ENCODE measurements at regions not wholly inside any gene's neighbourhood (a gene's known extent, or its start where the extent isn't known, plus 50 kb on each side); places are given as distances from the start of the nearest gene placed in this dataset.

- no peak for DNase-seq
- no peak overlapping the region for H2BK15ac ChIP-seq (ENCODE audit: low read depth, low read length)
- no peak overlapping the region; the same call in 1 of the 2 replicates for H3K18ac ChIP-seq (ENCODE audit: low read depth, low read length)
- peaks cover 2% of the 10 kb centered on the region; the same call in 1 of the 2 replicates for H3K4me1 ChIP-seq (ENCODE audit: control insufficient read depth, insufficient read depth, low read length)
- no TSS peak for BruUV-seq (replicated peaks)
- CTCF ChIA-PET, result no interaction called here
- H3K9me1 ChIP-seq (ENCODE audit: insufficient read depth, low read length), result 0 out of 2 replicates have a peak, but pooled peaks cover 3% of the 10 kb centered on the region
- no peak overlapping the region for H3K4me3 ChIP-seq (ENCODE audit: insufficient read depth, low read depth, low read length)
- TF ChIP-seq FOS (IDR thresholded peaks at IDR 0.05; ENCODE audit: low read depth, low read length) (no peak), CEBPB (IDR thresholded peaks at IDR 0.05; ENCODE audit: low read depth, low read length) (no peak), BHLHE40 (IDR thresholded peaks at IDR 0.05; ENCODE audit: low read depth, low read length) (no peak), MAFK (IDR thresholded peaks at IDR 0.05; ENCODE audit: low read depth, low read length) (no peak), NFE2L2 (IDR thresholded peaks at IDR 0.05; ENCODE audit: low read depth, low read length) (no peak), MAZ (IDR thresholded peaks at IDR 0.05; ENCODE audit: borderline replicate concordance, low read depth, low read length) (no peak), ELK1 (IDR thresholded peaks at IDR 0.05; ENCODE audit: borderline replicate concordance, low read depth, low read length) (no peak), SMC3 (IDR thresholded peaks at IDR 0.05; ENCODE audit: low read depth, low read length) (no peak), RFX5 (IDR thresholded peaks at IDR 0.05; ENCODE audit: low read depth, low read length) (no peak), CTCF (conservative IDR thresholded peaks at IDR 0.05; ENCODE audit: low read depth, low read length) (no peak), USF2 (IDR thresholded peaks at IDR 0.05; ENCODE audit: low read depth, low read length) (no peak), POLR2A (IDR thresholded peaks at IDR 0.05; ENCODE audit: low read depth, low read length) (no peak), RCOR1 (IDR thresholded peaks at IDR 0.05; ENCODE audit: insufficient replicate concordance, low read length) (no peak), MXI1 (IDR thresholded peaks at IDR 0.05; ENCODE audit: borderline replicate concordance, low read depth, low read length) (no peak), CHD1 (IDR thresholded peaks at IDR 0.05; ENCODE audit: low read depth, low read length) (no peak), RAD21 (IDR thresholded peaks at IDR 0.05; ENCODE audit: low read length) (no peak)
- H4K8ac ChIP-seq (ENCODE audit: low read depth in 2 of 2, low read length in 2 of 2), result 0 out of 4 replicates have a peak overlapping the region, but pooled peaks of 1 of the 2 experiments have one; percentile 18
- no peak overlapping the region for H3K9ac ChIP-seq (ENCODE audit: low read depth, low read length)
- peak overlapping the region; percentile 30; the same call in 1 of the 2 replicates for H2BK120ac ChIP-seq (ENCODE audit: low read depth, low read length)
- dilution Hi-C loops (cut with HindIII; ENCODE audit: low sequenced_read_pairs, unreplicated experiment) (no loop called here), intact Hi-C loops (cut with micrococcal nuclease) (no loop called here), in situ Hi-C loops (cut with MboI; ENCODE audit: low sequenced_read_pairs) (no loop called here)
- ATAC-seq (ENCODE audit: low read depth), result no peak
- no peaks in the 10 kb centered on the region for H3K27me3 ChIP-seq (ENCODE audit: control insufficient read depth, insufficient read depth, low read length)
- WGBS, 2 experiments (ENCODE audit: extremely low coverage in 2 of 2, insufficient read length in 1 of 2), result no CpG with 5 or more reads among the region's 5 CpGs
- H3K56ac ChIP-seq (ENCODE audit: extremely low read depth, insufficient read depth, low read length), result no peak overlapping the region
- H3K23ac ChIP-seq (ENCODE audit: low read depth, low read length), result peak overlapping the region; percentile 54
- H4K5ac ChIP-seq (ENCODE audit: low read depth, low read length), result no peak overlapping the region
- H2AK9ac ChIP-seq (replicated peaks; ENCODE audit: low read depth, low read length, poor library complexity), result no peak overlapping the region
- peak overlapping the region; percentile 60 for H2AFZ ChIP-seq (replicated peaks; ENCODE audit: low read length, poor library complexity)
- no peak overlapping the region for H2BK20ac ChIP-seq (ENCODE audit: low read depth, low read length)
- 0 out of 2 replicates have a peak overlapping the region, but pooled peaks have one; percentile 2 for H3K4ac ChIP-seq (ENCODE audit: low read depth, low read length)
- POLR2A ChIA-PET (ENCODE audit: unreplicated experiment), result no interaction called here
- H2BK5ac ChIP-seq (ENCODE audit: low read depth, low read length, poor library complexity, severe bottlenecking), result no peak overlapping the region
- no peak overlapping the region for H3K27ac ChIP-seq (ENCODE audit: insufficient read depth, low read length)
- H3K4me2 ChIP-seq (ENCODE audit: low read depth, low read length), result no peak overlapping the region
- no peaks in the 10 kb centered on the region for H4K20me1 ChIP-seq (ENCODE audit: insufficient read depth, low read length)
- no peak overlapping the region; the same call in 1 of the 2 replicates for H3K14ac ChIP-seq (replicated peaks; ENCODE audit: low read depth, low read length)
- H3K9me3 ChIP-seq (ENCODE audit: control insufficient read depth, insufficient read depth, low read length), result no peaks in the 10 kb centered on the region
- H3K36me3 ChIP-seq (ENCODE audit: control insufficient read depth, insufficient read depth, low read length), result no peaks in the 10 kb centered on the region
- H3K79me1 ChIP-seq (ENCODE audit: low read depth in 1 of 2, low read length in 2 of 2), result no peaks in the 10 kb centered on the region
- H4K91ac ChIP-seq (ENCODE audit: insufficient read depth, low read depth, low read length), result no peak overlapping the region; the same call in 1 of the 2 replicates
- H2AK5ac ChIP-seq (ENCODE audit: low read depth, low read length), result no peak overlapping the region
Observed at GRCh38 chr4:128635955-128636560, 173.4 kb upstream of the JADE1 start.

All from IMR-90 (cell line).